ENCODE measurements at regions not wholly inside any gene's neighbourhood (a gene's known extent, or its start where the extent isn't known, plus 50 kb on each side); places are given as distances from the start of the nearest gene placed in this dataset.

GRCh38 chr15:96213896-96214295 lies 116.6 kb upstream of the NR2F2 start:
- Histone ChIP-seq H4K8ac (ENCODE audit: extremely low read depth, insufficient read depth, low read length) (no peak overlapping the region), H2AK5ac (ENCODE audit: low read depth, low read length) (no peak overlapping the region), H3K4me1 (replicated peaks in 1 of 4; ENCODE audit: control insufficient read depth in 3 of 4, insufficient read depth in 4 of 4, low read length in 3 of 4) (no peaks in the 10 kb centered on the region), H3K18ac (ENCODE audit: extremely low read depth, low read length) (no peak overlapping the region), H3K14ac (ENCODE audit: insufficient read length) (no peak overlapping the region), H3K79me1 (ENCODE audit: low read depth, low read length) (no peaks in the 10 kb centered on the region), H3K23ac (ENCODE audit: insufficient read length) (no peak overlapping the region), H2BK20ac (ENCODE audit: low read length) (no peak overlapping the region), H3K56ac (replicated peaks; ENCODE audit: insufficient read length, low read depth, low read length) (no peak overlapping the region), H2BK12ac (ENCODE audit: low read depth, low read length) (no peak overlapping the region), H4K5ac (ENCODE audit: insufficient read length, low read depth, low read length) (no peak overlapping the region), H3K4me2 (ENCODE audit: insufficient read depth in 1 of 2, low read depth in 2 of 2, low read length in 2 of 2) (no peak overlapping the region), H2BK5ac (ENCODE audit: low read depth, low read length) (no peak overlapping the region), H3K27ac (ENCODE audit: low read depth, low read length) (no peak overlapping the region), H3K79me2 (ENCODE audit: control insufficient read depth in 1 of 2, insufficient read depth in 2 of 2, low read length in 2 of 2) (no peaks in the 10 kb centered on the region), H4K91ac (replicated peaks; ENCODE audit: insufficient read length, low read length) (no peak overlapping the region), H3K23me2 (ENCODE audit: low read depth, low read length) (no peaks in the 10 kb centered on the region), H3K9me3 (ENCODE audit: insufficient read depth in 2 of 2, low read depth in 1 of 2, low read length in 1 of 2) (no peaks in the 10 kb centered on the region), H4K20me1 (replicated peaks in 1 of 2; ENCODE audit: control insufficient read depth in 1 of 2, insufficient read depth in 2 of 2, low read length in 2 of 2) (no peaks in the 10 kb centered on the region), H3K27me3 (replicated peaks in 1 of 4; ENCODE audit: control insufficient read depth in 3 of 4, extremely low read depth in 1 of 4, insufficient read depth in 3 of 4, low read length in 3 of 4) (no peaks in the 10 kb centered on the region), H2AFZ (ENCODE audit: low read length) (no peak overlapping the region), H3K9ac (replicated peaks in 1 of 4; ENCODE audit: extremely low read depth in 1 of 4, low read depth in 3 of 4, low read length in 3 of 4) (no peak overlapping the region), H3K4ac (replicated peaks; ENCODE audit: insufficient read length, low read depth, low read length) (no peak overlapping the region), H3K4me3 (ENCODE audit: extremely low read depth in 1 of 4, insufficient read depth in 2 of 4, low read depth in 3 of 4, low read length in 4 of 4) (no peak overlapping the region), H3K36me3 (ENCODE audit: control insufficient read depth in 2 of 4, insufficient read depth in 4 of 4, low read length in 3 of 4) (no peaks in the 10 kb centered on the region), H2BK15ac (ENCODE audit: low read length) (no peak overlapping the region), H2BK120ac (replicated peaks; ENCODE audit: low read depth, low read length) (no peak overlapping the region)
- CTCF ChIA-PET (ENCODE audit: partially characterized antibody): no interaction called here
- 94% methylated on average over 4 of the region's 4 CpGs; no CpG with 5 or more reads in 1 of the 2 experiments for WGBS, 2 experiments (ENCODE audit: extremely low coverage in 1 of 2, insufficient coverage in 1 of 2, insufficient read length in 1 of 2, insufficient replicate concordance in 2 of 2, low coverage in 1 of 2, low lambda C conversion rate in 2 of 2, missing lambda C conversion rate in 1 of 2)
- DNase-seq (ENCODE audit: low read depth in 1 of 2, low spot score in 2 of 2): no peak
- FAIRE-seq: no peak
- POLR2A ChIA-PET (ENCODE audit: partially characterized antibody): no interaction called here
- TF ChIP-seq CHD7 (IDR thresholded peaks at IDR 0.05; ENCODE audit: insufficient replicate concordance, low read length): no peak

Data from H1 (cell line).